GM12801 (cell line): ENCODE measurements at regions not wholly inside any gene's neighbourhood (a gene's known extent, or its start where the extent isn't known, plus 50 kb on each side); places are given as distances from the start of the nearest gene placed in this dataset.

ENCODE experiments used
- TF ChIP-seq, protein P1 (sequence below): IDR thresholded peaks from one replicate; pipeline ENCODE4 v1.5.1; 2011; ENCODE audit warnings: control low read depth; ENCODE audit not compliant: insufficient read length; ENCODE audit errors: extremely low read depth

DNA sequence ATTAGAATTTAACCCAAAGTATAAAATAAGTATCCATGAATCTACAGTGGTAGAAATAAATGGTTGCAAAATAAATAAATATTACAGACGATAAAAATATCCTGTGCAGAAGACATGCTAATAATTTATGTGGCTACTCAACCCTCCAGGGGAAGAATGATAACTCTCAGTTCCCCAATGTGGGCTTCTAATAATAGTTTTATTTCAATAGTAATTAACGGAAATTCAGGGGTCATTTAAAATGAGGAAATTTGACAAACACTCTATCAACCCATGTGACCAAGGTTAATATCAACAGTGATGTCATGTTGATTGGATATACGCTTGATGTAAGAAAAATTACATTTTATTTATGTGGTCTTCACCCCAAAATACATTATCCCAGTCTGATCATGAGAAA lies 1082.6 kb upstream of the LRRTM3 start:
- TF ChIP-seq, protein P1, sequence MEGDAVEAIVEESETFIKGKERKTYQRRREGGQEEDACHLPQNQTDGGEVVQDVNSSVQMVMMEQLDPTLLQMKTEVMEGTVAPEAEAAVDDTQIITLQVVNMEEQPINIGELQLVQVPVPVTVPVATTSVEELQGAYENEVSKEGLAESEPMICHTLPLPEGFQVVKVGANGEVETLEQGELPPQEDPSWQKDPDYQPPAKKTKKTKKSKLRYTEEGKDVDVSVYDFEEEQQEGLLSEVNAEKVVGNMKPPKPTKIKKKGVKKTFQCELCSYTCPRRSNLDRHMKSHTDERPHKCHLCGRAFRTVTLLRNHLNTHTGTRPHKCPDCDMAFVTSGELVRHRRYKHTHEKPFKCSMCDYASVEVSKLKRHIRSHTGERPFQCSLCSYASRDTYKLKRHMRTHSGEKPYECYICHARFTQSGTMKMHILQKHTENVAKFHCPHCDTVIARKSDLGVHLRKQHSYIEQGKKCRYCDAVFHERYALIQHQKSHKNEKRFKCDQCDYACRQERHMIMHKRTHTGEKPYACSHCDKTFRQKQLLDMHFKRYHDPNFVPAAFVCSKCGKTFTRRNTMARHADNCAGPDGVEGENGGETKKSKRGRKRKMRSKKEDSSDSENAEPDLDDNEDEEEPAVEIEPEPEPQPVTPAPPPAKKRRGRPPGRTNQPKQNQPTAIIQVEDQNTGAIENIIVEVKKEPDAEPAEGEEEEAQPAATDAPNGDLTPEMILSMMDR: no peak

DNA sequence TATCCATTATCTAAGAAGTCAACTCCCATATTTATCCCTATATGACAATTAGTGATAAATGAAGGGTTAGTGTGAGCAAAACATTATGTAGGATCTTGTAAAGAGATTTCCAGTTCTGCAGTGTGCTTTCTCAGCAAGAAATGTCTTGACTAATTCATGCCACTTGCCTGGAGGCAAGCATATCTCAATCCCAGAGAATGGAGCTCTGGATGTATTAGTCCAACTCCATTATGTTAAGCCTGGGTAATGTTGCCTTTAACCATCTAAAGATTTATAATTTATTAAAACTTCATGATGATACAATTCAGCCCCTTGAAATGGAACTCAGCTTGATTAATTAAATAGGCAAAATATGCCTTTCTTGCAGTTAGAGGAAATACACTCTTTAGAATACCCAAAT lies 1079.9 kb upstream of the LRRTM3 start:
- TF ChIP-seq, protein P1: no peak

DNA sequence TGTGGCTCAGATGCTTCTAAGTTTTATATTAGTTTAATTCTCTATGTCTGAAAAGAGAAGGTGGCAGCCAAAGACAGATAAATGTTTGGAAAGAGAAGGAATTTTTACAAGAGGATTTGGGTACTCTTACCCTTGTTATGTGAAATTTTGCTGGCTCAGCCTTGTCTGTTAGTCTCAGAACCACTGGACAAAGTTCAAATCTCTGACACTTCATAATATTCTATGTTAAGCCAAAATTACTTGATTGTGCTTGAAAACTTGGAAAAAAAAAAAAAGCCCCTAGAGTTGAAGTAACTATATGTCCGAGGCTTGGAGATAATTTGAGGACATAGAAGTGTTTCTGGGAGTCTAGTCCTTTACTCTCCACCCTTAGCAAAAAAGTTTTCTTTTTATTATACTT lies 1079.3 kb upstream of the LRRTM3 start:
- TF ChIP-seq, protein P1: no peak

DNA sequence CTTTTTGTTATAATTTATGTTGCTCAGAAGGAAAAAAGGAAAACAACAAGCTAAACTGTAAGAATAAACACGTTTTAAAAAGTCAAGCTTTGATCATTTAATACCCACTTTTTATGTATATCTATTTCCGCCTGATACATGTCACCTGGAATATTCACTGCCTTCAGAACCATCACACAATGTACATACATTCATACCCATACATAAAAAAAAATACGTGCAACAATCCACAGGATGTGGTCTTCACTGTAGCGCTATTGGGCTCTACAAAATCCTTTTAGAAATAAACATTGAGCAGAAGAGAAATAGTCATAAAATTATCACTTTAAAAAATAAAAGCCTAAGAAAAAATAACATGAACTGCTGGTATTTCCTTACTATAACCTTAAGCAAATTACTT lies 1078.9 kb upstream of the LRRTM3 start:
- TF ChIP-seq, protein P1: no peak

DNA sequence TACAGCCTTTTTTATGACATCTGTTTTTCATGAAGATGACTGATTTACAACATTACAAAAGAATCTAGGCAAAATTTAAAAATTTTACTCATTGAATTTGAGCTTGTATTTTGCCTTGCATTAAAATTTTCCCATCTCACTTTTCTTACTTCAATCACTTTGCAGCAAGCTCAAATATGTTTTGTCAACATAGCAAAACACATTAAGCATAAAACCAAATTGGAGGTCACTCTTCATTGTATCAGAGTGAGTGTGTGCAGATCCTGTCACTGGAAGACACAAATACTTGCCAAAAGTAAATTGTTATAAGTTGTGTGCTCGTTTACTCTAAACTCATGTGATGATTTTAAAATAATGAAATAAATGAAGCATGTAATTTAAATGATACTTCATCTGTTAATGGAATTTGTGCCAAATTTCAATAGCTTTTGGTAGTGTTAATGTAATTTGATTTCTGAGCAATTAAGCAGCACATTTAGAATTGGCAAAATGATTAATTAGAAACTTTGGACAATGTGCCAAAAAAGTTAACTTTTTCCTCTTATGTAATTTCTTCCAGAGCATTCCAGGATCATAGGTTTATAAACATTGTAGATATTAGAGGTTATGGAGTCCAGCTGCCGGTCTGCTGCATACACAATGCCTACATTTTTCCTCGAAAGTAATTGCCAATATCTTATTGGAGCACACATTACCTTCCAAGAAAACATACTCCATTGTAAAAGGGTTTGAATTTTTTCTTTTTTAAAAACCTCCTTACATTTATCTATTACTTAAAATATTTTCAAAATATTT lies 1078.2 kb upstream of the LRRTM3 start:
- TF ChIP-seq, protein P1: no peak

DNA sequence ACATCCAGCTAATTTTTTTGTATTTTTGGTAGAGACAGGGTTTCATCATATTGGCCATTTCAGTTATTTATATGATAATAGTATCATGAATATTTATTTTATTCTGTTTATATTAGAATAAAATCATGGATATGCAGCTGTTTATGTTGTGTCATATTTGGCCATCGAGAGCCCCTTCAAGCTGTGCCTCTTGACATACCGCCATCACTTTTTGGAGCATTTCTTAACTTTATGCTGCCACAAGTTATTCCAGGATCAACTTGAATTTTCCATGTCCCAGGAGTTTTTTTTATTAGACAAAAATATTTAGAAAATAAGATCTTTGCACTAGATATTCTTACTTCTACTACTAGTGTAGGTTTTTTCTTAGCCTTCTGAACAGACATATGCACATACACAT lies 1067.0 kb upstream of the LRRTM3 start:
- TF ChIP-seq, protein P1: no peak

DNA sequence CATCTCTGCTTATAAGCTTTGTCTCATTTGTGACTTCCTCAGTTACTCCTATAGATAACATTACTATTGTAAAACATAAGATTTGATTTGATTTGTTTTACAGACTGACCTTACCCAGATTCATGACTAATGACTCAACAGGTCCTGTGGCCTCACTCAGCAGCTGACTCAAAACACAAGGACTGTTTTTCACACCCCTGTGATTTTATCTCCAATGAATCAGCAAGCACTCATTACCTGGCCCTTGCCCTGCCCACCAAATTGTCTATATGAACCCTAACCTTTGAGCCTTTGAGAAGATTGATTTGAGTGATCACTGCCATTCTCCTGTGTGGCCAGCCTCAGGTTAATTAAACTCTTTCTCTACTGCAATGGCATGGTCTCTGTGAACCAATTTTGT lies 1064.6 kb upstream of the LRRTM3 start:
- TF ChIP-seq, protein P1: no peak
